ENCODE measurements at regions not wholly inside any gene's neighbourhood (a gene's known extent, or its start where the extent isn't known, plus 50 kb on each side); places are given as distances from the start of the nearest gene placed in this dataset.

- Mint-ChIP-seq H3K9me3 (no peaks in the 10 kb centered on the region), H3K27me3 (peaks cover 16% of the 10 kb centered on the region), H3K36me3 (ENCODE audit: low read depth) (no peaks in the 10 kb centered on the region), H3K27ac (no peak overlapping the region), H3K4me1 (ENCODE audit: low read depth) (no peaks in the 10 kb centered on the region), H3K4me3 (no peak overlapping the region)
Measured at GRCh38 chr3:159845737-159846136, 142.9 kb upstream of the IL12A start.

- peaks cover 11% of the 10 kb centered on the region for H3K27me3 Mint-ChIP-seq
- H3K9me3 Mint-ChIP-seq, result no peaks in the 10 kb centered on the region
- no peaks in the 10 kb centered on the region for H3K4me1 Mint-ChIP-seq (ENCODE audit: low read depth)
- H3K4me3 Mint-ChIP-seq, result no peak overlapping the region
- no peaks in the 10 kb centered on the region for H3K36me3 Mint-ChIP-seq (ENCODE audit: low read depth)
- H3K27ac Mint-ChIP-seq, result no peak overlapping the region
Measured at GRCh38 chr3:159846255-159846654, 142.4 kb upstream of the IL12A start.

DNA sequence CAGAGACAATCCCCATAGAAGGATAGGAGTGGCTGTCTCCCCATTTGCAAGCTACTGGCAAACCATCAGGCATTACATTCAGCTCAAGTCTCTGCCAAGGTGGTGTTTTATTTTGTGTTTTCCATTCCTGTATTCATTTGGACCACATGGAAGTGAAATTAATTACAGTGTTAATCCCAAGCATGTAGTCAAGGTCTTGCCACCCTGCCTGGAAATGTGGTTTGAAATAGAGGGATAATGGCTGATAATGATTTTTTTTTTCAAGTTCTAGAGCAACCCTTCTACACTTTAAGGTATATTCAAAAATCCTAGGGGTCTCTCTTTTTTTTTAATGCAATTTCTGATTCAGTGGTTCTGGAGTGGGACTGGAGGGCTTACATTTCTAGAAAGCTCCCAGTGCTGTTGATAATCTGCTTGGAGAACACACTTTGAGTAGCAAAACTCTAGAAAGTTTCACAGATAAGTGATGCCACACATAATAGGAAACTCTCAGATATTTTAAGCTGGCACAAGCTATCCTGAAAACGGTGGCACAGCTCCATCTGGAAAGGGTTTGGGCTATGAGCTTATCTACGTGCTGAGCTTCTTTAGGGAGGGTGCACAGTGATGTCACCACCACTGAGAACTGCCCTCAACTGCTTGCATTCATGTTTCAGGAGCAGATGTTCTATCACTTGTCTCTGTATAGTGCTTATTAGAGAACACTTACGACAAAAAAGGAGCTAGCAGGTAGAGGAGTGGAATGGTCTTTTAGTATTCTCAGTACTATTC lies 140.1 kb upstream of the IL12A start:
- no peaks in the 10 kb centered on the region for H3K36me3 Mint-ChIP-seq (ENCODE audit: low read depth)
- peaks cover 21% of the 10 kb centered on the region for H3K27me3 Mint-ChIP-seq
- H3K9me3 Mint-ChIP-seq, result no peaks in the 10 kb centered on the region
- no peak overlapping the region for H3K27ac Mint-ChIP-seq
- H3K4me3 Mint-ChIP-seq, result no peak overlapping the region
- no peaks in the 10 kb centered on the region for H3K4me1 Mint-ChIP-seq (ENCODE audit: low read depth)

DNA sequence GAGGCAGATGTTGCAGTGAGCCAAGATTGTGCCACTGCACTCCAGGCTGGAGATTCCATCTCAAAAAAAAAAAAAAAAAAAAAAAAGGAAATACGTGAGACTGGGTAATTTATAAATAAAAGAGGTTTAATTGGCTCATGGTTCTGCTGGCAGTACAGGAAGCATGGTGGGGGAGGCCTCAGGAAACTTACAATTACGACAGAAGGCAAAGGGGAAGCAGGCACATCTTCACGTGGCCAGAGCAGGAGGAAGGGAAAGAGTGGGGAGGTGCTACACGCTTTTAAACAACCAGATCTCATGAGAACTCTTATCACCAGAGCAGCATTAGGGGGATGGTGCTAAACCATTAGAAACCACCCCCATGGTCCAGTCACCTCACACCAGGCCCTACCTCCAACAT lies 138.2 kb upstream of the IL12A start:
- peaks cover 22% of the 10 kb centered on the region for H3K27me3 Mint-ChIP-seq
- no peak overlapping the region for H3K27ac Mint-ChIP-seq
- no peaks in the 10 kb centered on the region for H3K9me3 Mint-ChIP-seq
- no peaks in the 10 kb centered on the region for H3K36me3 Mint-ChIP-seq (ENCODE audit: low read depth)
- H3K4me1 Mint-ChIP-seq (ENCODE audit: low read depth), result no peaks in the 10 kb centered on the region
- H3K4me3 Mint-ChIP-seq, result no peak overlapping the region

DNA sequence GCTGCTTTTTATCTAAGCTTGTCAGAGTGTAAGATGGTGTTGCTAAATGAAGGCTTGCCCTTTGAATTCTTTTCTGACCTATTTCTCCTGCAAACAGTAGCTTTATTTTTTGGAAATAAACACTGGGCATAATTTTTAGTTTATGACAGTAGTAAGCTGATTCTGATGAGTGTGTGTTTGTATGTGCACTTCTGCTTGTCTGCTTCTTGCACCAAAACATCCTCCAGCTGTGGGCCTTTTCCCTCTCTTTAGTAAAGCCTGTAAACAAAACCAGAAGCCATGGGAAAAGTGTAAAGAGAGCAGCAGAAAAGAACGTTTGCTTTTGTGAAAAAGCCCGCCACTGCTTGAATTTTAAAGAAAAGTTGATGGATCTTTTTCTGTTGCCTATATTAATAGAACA lies 136.4 kb upstream of the IL12A start:
- Mint-ChIP-seq H3K9me3 (no peaks in the 10 kb centered on the region), H3K27ac (no peak overlapping the region), H3K4me3 (no peak overlapping the region), H3K36me3 (ENCODE audit: low read depth) (no peaks in the 10 kb centered on the region), H3K27me3 (peaks cover 38% of the 10 kb centered on the region), H3K4me1 (ENCODE audit: low read depth) (peaks cover 8% of the 10 kb centered on the region)

DNA sequence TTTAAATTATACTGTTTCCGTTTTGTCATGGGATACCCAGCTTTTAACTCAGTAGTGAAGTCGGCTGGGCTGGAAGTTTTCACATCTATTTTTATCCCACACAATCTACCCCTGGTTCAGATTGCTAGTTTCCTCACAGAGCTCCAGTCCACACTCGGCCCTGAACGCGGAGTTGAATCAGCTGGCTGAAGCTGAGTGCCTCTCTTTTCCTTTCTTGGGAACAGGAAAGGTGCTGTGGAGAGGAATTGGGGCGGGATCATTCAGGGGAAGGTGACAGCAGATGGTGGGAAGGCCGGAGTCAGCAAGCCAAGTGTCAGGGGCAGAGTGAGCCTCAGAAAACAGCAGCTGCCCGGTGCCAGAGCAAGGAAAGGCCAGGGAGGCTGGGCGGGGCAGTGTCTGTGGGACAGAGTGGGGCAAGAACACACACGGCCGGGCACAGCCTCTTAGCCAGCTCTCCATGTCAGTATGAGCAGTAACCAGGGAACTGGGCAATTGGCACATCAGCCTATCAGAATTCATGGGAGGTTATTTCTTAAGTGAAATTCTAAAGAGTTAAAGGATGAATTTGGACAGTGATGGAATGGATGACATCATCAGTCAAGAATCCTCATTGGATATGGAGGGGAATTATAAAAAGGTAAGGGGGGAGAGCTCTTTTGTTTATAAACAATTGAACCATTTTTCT lies 135.7 kb upstream of the IL12A start:
- H3K36me3 Mint-ChIP-seq (ENCODE audit: low read depth), result no peaks in the 10 kb centered on the region
- no peak overlapping the region for H3K4me3 Mint-ChIP-seq

DNA sequence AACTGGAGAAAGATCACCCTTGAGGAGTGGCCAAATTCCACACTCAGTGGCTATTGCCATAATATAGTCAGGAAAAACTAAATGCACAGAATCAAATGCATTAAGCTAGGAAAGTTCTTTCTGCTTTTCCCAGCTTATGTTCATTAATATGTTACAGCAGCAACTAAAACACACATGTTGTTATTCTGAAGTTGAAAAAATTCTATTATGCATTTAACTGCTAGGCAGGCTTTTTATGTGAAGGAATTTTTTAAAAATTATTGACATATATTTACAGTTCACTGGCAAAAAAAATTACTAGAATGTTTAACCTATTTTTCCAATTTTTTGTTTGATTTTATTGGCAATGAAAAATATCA lies 135.2 kb upstream of the IL12A start:
- Mint-ChIP-seq H3K36me3 (ENCODE audit: low read depth) (no peaks in the 10 kb centered on the region), H3K27ac (no peak overlapping the region), H3K4me3 (no peak overlapping the region), H3K4me1 (ENCODE audit: low read depth) (peaks cover 8% of the 10 kb centered on the region), H3K27me3 (peaks cover 39% of the 10 kb centered on the region), H3K9me3 (no peaks in the 10 kb centered on the region)

More for the DNA sequence above, 135.7 kb upstream of the IL12A start:
- no peak overlapping the region for H3K27ac Mint-ChIP-seq
- peaks cover 39% of the 10 kb centered on the region for H3K27me3 Mint-ChIP-seq
- H3K9me3 Mint-ChIP-seq, result no peaks in the 10 kb centered on the region
- H3K4me1 Mint-ChIP-seq (ENCODE audit: low read depth), result peaks cover 8% of the 10 kb centered on the region

GRCh38 chr3:159854500-159855124 lies 134.0 kb upstream of the IL12A start:
- H3K27me3 Mint-ChIP-seq, result peaks cover 39% of the 10 kb centered on the region
- H3K4me1 Mint-ChIP-seq (ENCODE audit: low read depth), result peaks cover 8% of the 10 kb centered on the region
- no peak overlapping the region for H3K27ac Mint-ChIP-seq
- H3K9me3 Mint-ChIP-seq, result no peaks in the 10 kb centered on the region
- no peak overlapping the region for H3K4me3 Mint-ChIP-seq
- H3K36me3 Mint-ChIP-seq (ENCODE audit: low read depth), result no peaks in the 10 kb centered on the region

- Mint-ChIP-seq H3K27me3 (peaks cover 43% of the 10 kb centered on the region), H3K36me3 (ENCODE audit: low read depth) (no peaks in the 10 kb centered on the region), H3K4me3 (no peak overlapping the region), H3K27ac (no peak overlapping the region), H3K4me1 (ENCODE audit: low read depth) (peaks cover 8% of the 10 kb centered on the region), H3K9me3 (no peaks in the 10 kb centered on the region)
Measured at GRCh38 chr3:159855599-159856346, 132.9 kb upstream of the IL12A start.

GRCh38 chr3:159856590-159857104 lies 132.0 kb upstream of the IL12A start:
- H3K27me3 Mint-ChIP-seq, result peaks cover 42% of the 10 kb centered on the region
- no peak overlapping the region for H3K27ac Mint-ChIP-seq
- no peaks in the 10 kb centered on the region for H3K9me3 Mint-ChIP-seq
- no peak overlapping the region for H3K4me3 Mint-ChIP-seq
- no peaks in the 10 kb centered on the region for H3K36me3 Mint-ChIP-seq (ENCODE audit: low read depth)
- H3K4me1 Mint-ChIP-seq (ENCODE audit: low read depth), result peaks cover 15% of the 10 kb centered on the region

- Mint-ChIP-seq H3K27me3 (peaks cover 30% of the 10 kb centered on the region), H3K9me3 (no peaks in the 10 kb centered on the region), H3K36me3 (ENCODE audit: low read depth) (no peaks in the 10 kb centered on the region), H3K4me1 (ENCODE audit: low read depth) (peaks cover 16% of the 10 kb centered on the region), H3K4me3 (no peak overlapping the region), H3K27ac (no peak overlapping the region)
Measured at GRCh38 chr3:159857840-159858239, 130.8 kb upstream of the IL12A start.

- Mint-ChIP-seq H3K36me3 (ENCODE audit: low read depth) (no peaks in the 10 kb centered on the region), H3K27ac (no peak overlapping the region), H3K27me3 (peaks cover 26% of the 10 kb centered on the region), H3K4me3 (no peak overlapping the region), H3K4me1 (ENCODE audit: low read depth) (peaks cover 16% of the 10 kb centered on the region), H3K9me3 (no peaks in the 10 kb centered on the region)
Measured at GRCh38 chr3:159858650-159859049, 130.0 kb upstream of the IL12A start.

DNA sequence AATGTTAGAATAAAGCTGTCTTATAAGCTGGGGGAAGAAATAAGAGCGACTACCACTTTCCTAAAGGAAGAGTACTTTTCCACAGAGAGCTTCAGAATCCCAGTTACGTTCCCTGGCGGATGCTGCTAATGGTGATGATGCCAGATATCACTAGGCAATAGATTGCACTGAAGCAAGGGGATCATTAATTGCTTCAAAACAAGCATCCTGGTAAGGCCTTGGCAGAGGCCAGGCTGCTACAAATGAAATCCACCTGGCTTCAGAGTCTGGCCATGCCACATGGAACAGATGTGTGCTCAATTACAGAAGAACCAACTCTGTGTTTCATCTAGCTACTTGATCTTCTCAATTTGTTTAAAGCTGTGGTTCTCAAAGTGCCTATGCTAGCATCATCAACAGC lies 129.2 kb upstream of the IL12A start:
- H3K36me3 Mint-ChIP-seq (ENCODE audit: low read depth), result no peaks in the 10 kb centered on the region
- no peak overlapping the region for H3K27ac Mint-ChIP-seq
- no peak overlapping the region for H3K4me3 Mint-ChIP-seq
- no peaks in the 10 kb centered on the region for H3K9me3 Mint-ChIP-seq
- H3K27me3 Mint-ChIP-seq, result peaks cover 21% of the 10 kb centered on the region
- H3K4me1 Mint-ChIP-seq (ENCODE audit: low read depth), result peaks cover 16% of the 10 kb centered on the region

DNA sequence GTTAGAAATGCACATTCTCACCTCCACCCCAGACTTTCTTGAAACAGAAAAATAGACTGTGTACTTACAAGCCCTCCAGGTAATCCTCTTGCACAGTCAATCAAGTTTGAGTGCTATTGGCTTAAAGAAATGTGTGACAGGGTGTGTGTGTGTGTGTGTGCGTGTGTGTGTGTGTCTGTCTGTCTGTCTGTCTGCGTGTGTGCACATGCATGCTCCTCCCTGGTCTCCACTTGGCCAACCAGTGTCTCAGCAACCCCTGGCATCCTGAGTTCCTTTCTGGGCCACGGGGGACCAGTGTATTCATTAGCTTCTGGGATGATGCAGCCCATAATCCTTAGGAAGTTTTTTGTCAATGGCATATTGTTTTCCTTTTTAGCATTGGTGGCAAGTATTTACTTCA lies 128.8 kb upstream of the IL12A start:
- no peak overlapping the region for H3K4me3 Mint-ChIP-seq
- H3K9me3 Mint-ChIP-seq, result no peaks in the 10 kb centered on the region
- peaks cover 16% of the 10 kb centered on the region for H3K4me1 Mint-ChIP-seq (ENCODE audit: low read depth)
- no peak overlapping the region for H3K27ac Mint-ChIP-seq
- peaks cover 21% of the 10 kb centered on the region for H3K27me3 Mint-ChIP-seq
- no peaks in the 10 kb centered on the region for H3K36me3 Mint-ChIP-seq (ENCODE audit: low read depth)
